IPS-20b (cell line): ENCODE measurements at regions not wholly inside any gene's neighbourhood (a gene's known extent, or its start where the extent isn't known, plus 50 kb on each side); places are given as distances from the start of the nearest gene placed in this dataset.
"Not testable (repeated sequence)": the region's sequence is repeated elsewhere in the genome, so short reads cannot be mapped to it uniquely, and the experiment has no call there.

Experiments used
- H3K27ac ChIP-seq: one replicate; pipeline ENCODE4 v1.5.1; 2013; ENCODE audit warnings: low read length
- H3K27me3 ChIP-seq: 2 replicates; pipeline ENCODE4 v1.6.1; 2013; ENCODE audit warnings: mild to moderate bottlenecking, low read length, inconsistent platforms; ENCODE audit not compliant: insufficient read depth
- H3K36me3 ChIP-seq: 2 replicates; pipeline ENCODE4 v1.6.1; 2013; ENCODE audit warnings: low read depth, mild to moderate bottlenecking, inconsistent platforms, low read length, moderate library complexity; ENCODE audit not compliant: insufficient read depth
- H3K4me1 ChIP-seq: 2 replicates; pipeline ENCODE4 v1.6.1; 2013; ENCODE audit warnings: mild to moderate bottlenecking, control low read depth, inconsistent platforms, low read length, moderate library complexity; ENCODE audit not compliant: insufficient read depth
- H3K4me3 ChIP-seq: 2 replicates; pipeline ENCODE4 v1.5.1; 2013; ENCODE audit warnings: mild to moderate bottlenecking, low read length, inconsistent platforms
- H3K9ac ChIP-seq: 2 replicates; pipeline ENCODE4 v1.6.1; 2013; ENCODE audit warnings: low read depth, mild to moderate bottlenecking, inconsistent platforms, low read length, moderate library complexity
- H3K9me3 ChIP-seq: 2 replicates; pipeline ENCODE4 v1.6.1; 2013; ENCODE audit warnings: mild to moderate bottlenecking, low read depth, low read length, inconsistent platforms; ENCODE audit not compliant: insufficient read depth

DNA sequence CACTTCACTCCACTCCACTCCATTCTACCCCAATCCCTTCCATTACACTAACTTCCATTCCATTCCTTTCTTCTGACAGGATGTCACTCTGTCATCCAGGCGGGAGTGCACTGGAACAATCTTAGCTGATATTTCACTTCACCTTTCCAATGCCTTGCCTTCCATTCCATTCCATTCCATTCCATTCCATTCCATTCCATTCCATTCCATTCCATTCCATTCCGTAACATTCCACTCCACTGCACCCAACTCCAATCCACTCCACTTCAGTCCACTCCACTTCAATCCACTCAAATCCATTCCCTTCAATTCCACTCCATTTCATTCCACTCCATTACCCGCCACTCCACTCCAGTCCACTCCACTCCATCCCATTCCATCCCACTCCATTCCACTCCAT, 1099.4 kb downstream of the TSPY10 start:
- no peak overlapping the region for H3K9ac ChIP-seq
- no peaks in the 10 kb centered on the region for H3K27me3 ChIP-seq
- no peak overlapping the region for H3K4me3 ChIP-seq
- H3K4me1 ChIP-seq: no peaks in the 10 kb centered on the region
- H3K9me3 ChIP-seq: peaks cover 8% of the 10 kb centered on the region
- H3K27ac ChIP-seq: no peak overlapping the region
- no peaks in the 10 kb centered on the region for H3K36me3 ChIP-seq

DNA sequence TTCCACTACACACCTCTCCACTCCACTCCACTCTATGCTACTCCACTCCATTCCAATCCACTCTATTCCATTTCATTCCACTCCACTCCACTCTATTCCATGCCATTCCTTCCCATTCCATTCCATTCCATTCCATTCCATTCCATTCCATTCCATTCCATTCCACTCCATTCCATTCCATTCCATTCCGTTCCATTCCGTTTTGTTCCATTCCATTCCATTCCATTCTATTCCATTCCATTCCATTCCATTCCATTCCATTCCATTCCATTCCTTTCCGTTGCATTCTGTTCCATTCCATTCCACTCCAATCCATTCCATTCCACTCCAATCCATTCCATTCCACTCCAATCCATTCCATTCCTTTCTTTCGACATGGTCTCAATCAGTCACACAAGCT, 1121.1 kb downstream of the TSPY10 start:
- not testable (repeated sequence) for H3K4me1 ChIP-seq, H3K27me3 ChIP-seq, H3K9ac ChIP-seq, H3K36me3 ChIP-seq, H3K27ac ChIP-seq, H3K4me3 ChIP-seq
- H3K9me3 ChIP-seq: peaks cover 17% of the 10 kb centered on the region

DNA sequence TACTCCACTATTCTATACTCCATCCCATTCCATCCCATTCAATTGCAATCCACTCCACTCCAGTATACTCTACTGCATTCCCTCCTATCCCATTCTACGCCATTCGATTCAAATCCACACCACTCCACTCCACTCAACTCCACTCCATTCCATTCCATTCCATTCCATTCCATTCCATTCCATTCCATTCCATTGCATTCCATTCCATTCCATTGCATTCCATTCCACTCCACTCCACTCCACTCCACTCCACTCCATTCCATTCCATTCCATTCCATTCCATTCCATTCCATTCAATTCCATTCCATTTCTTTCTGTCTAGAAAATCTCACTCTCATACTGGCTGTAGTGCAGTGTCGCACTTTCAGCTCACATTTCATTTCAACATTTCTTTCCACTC, 1129.4 kb downstream of the TSPY10 start:
- not testable (repeated sequence) for H3K27me3 ChIP-seq, H3K4me1 ChIP-seq, H3K4me3 ChIP-seq, H3K9ac ChIP-seq, H3K27ac ChIP-seq, H3K36me3 ChIP-seq
- peaks cover 76% of the 10 kb centered on the region for H3K9me3 ChIP-seq

DNA sequence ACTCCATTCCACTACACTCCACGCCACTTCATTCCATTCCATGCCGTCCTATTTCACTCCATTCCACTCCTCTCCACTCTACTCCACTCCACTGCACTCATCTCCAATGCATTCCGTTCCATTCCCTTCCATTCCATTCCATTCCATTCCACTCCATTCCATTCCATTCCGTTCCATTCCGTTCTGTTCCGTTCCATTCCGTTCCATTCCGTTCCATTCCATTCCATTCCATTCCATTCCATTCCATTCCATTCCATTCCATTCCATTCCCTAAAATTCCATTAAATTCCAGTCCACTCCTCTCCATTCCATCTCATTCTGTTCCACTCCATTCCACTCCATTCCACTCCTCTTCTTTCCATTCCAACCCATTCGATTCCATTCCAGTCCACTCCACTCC, 1139.1 kb downstream of the TSPY10 start:
- Histone ChIP-seq H3K9me3 (peaks cover 56% of the 10 kb centered on the region), H3K27ac (no peak overlapping the region), H3K4me1 (no peaks in the 10 kb centered on the region), H3K9ac (no peak overlapping the region), H3K27me3 (no peaks in the 10 kb centered on the region), H3K4me3 (no peak overlapping the region), H3K36me3 (no peaks in the 10 kb centered on the region)

DNA sequence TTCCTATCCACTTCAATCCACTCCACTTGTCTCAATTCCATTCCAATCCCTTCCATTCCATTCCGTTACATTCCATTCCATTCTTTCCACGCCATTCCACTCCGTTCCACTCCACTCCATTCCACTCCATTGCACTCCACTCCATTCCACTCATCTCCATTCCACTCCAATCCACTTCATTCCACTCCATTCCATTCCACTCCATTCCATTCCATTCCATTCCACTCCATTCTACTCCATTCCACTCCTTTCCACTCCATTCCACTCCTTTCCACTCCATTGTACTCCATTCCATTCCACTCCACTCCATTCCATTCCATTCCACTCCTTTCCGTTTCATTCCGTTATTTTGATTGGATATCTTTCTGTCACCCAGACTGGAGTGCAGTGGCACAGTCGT, 1158.7 kb downstream of the TSPY10 start:
- no peaks in the 10 kb centered on the region for H3K36me3 ChIP-seq
- H3K4me3 ChIP-seq: no peak overlapping the region; the same call in 1 of the 2 replicates

More for the DNA sequence above, 1158.7 kb downstream of the TSPY10 start:
- H3K4me1 ChIP-seq: no peaks in the 10 kb centered on the region
- no peaks in the 10 kb centered on the region for H3K27me3 ChIP-seq
- H3K27ac ChIP-seq: no peak overlapping the region
- no peak overlapping the region for H3K9ac ChIP-seq
- peaks cover 60% of the 10 kb centered on the region for H3K9me3 ChIP-seq
